Erythroblast (primary cell): ENCODE measurements at regions not wholly inside any gene's neighbourhood (a gene's known extent, or its start where the extent isn't known, plus 50 kb on each side); places are given as distances from the start of the nearest gene placed in this dataset.

Source experiments
- GATA1 ChIP-seq: IDR thresholded peaks from 2 replicates; pipeline ENCODE4 v1.6.1; 2011; ENCODE audit warnings: low read depth, mild to moderate bottlenecking, control low read depth, low read length, moderate library complexity
- POLR2A ChIP-seq: IDR thresholded peaks from 2 replicates; pipeline ENCODE4 v1.6.1; 2011; ENCODE audit warnings: mild to moderate bottlenecking, low read length

DNA sequence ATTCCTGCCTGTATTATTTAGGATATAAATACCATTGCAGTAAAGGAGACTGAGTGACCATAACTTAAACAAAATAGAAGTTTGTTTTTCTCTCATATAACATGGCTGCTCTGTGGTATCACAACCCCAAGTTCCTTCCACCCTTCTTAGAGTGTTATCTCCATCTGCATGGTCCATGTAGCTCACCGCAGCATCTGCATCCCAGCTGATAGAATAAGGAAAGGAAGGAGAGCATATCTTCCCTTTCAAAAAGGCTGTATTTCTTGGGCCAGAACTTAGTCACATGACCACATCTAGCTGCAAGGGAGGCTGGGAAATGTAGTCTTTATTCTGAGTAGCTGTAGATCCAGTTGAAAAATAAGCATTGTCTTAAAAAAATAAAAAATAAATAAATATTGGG is 184.8 kb upstream of the NUDT4 start:
- no peak for TF ChIP-seq POLR2A
- no peak for TF ChIP-seq GATA1
